Spinal cord (tissue), 9 donors: ENCODE measurements at regions not wholly inside any gene's neighbourhood (a gene's known extent, or its start where the extent isn't known, plus 50 kb on each side); places are given as distances from the start of the nearest gene placed in this dataset.
A peak's percentile ranks its signal among the peaks of the same experiment; 100 is the strongest.

ENCODE experiments used
- DNase-seq, 6 donors: peaks; one replicate each; pipeline versions ENCODE4 v3.0.0 to v3.0.0-alpha.2; 2013 to 2015; ENCODE audit warnings: low spot score in 6 of 6, low read depth in 4 of 6
- H3K27ac ChIP-seq: one replicate; pipeline ENCODE4 v1.5.1; 2013; ENCODE audit warnings: low read depth, low read length, control low read depth
- H3K27me3 ChIP-seq: one replicate; pipeline ENCODE4 v1.6.1; 2013; ENCODE audit warnings: low read length; ENCODE audit not compliant: control insufficient read depth, insufficient read depth
- H3K36me3 ChIP-seq: one replicate; pipeline ENCODE4 v1.6.1; 2013; ENCODE audit warnings: low read length; ENCODE audit not compliant: control insufficient read depth, insufficient read depth
- H3K4me1 ChIP-seq: one replicate; pipeline ENCODE4 v1.6.1; 2013; ENCODE audit warnings: low read length; ENCODE audit not compliant: control insufficient read depth, insufficient read depth
- H3K4me3 ChIP-seq: one replicate; pipeline ENCODE4 v1.5.1; 2013; ENCODE audit warnings: low read depth, low read length, control low read depth
- H3K9me3 ChIP-seq: one replicate; pipeline ENCODE4 v1.6.1; 2013; ENCODE audit warnings: low read length; ENCODE audit not compliant: control insufficient read depth, insufficient read depth
- WGBS: methylation state at CpG from one replicate; pipeline ENCODE4 v1.1.5; 2013; ENCODE audit warnings: missing lambda C conversion rate; ENCODE audit not compliant: insufficient coverage; 5-methylcytosine and 5-hydroxymethylcytosine counted together
- donor health status: healthy.

DNA sequence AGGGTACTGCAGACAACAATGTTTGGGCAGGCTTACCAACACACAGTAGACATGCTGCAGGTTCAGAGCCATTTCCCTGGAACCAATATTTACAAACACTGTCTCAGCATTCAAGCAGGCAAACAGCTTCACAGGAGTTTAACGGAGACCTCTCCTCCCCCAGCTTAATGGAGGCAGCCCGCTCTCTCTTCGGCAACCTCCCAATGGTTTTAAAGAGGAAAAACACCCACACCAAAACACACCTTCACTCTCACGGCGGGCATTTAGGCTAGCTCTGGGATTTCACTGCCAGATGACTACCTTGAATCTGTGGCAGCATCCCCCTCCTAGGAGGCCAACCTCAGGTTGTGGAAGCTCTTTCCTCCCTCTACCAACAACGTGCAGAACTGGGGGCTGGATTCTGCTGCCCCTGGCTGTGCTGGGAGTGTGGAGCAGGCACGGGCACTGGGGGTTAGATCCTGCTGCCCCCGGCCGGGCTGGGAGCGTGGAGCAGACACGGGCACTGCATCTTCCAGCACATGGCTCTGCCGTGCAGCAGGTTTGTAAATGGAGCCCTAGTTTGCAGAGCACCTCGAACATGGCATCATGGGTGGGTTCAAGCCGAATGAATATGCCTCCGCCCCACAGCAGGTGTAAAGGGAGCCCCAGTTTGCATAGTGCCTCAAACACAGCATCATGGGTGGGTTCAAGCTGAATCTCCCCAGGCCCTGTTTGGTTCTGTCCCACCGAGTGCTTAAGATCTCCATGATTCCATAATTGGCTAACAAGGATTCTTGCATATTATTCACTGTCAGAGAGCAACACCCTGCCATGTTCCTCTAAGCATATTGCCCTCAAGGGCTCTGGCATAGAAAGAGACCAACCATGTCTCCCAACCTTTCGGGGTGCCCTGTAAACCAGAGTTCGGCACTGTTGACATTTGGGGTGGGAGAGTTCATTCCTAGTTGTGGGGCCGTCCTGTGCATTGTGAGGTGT is 86.4 kb downstream of the RBFOX3 start:
- WGBS: 69% methylated on average over 15 of the region's 19 CpGs
- H3K27ac ChIP-seq: no peak overlapping the region
- no peak for DNase-seq
- no peak overlapping the region for H3K4me3 ChIP-seq
- H3K9me3 ChIP-seq: no peaks in the 10 kb centered on the region
- no peaks in the 10 kb centered on the region for H3K27me3 ChIP-seq
- peaks cover 2% of the 10 kb centered on the region for H3K36me3 ChIP-seq
- peaks cover 24% of the 10 kb centered on the region for H3K4me1 ChIP-seq

GRCh38 chr17:79522414-79522813 is 88.4 kb downstream of the RBFOX3 start:
- no peaks in the 10 kb centered on the region for H3K9me3 ChIP-seq
- H3K4me1 ChIP-seq: peaks cover 39% of the 10 kb centered on the region
- DNase-seq: no peak
- no peak overlapping the region for H3K27ac ChIP-seq
- no peaks in the 10 kb centered on the region for H3K36me3 ChIP-seq
- 88% methylated on average over 4 of the region's 6 CpGs for WGBS
- H3K4me3 ChIP-seq: no peak overlapping the region
- no peaks in the 10 kb centered on the region for H3K27me3 ChIP-seq

DNA sequence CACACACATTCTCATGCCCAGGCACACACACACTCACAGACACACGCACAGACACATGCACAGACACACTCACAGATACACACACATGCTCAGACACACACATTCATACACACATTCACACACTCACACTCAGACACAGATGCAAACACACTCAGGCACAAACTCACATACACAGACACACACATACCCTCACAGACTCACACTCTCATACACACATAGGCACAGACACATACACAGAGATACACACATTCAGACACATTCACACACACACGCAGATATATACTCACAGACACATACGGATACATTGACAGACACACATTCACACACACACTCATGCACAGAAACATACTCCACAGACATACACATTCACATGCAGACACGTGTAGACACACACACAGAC is 89.6 kb downstream of the RBFOX3 start:
- Histone ChIP-seq H3K4me1 (peaks cover 43% of the 10 kb centered on the region), H3K27me3 (no peaks in the 10 kb centered on the region), H3K4me3 (no peak overlapping the region), H3K27ac (no peak overlapping the region), H3K9me3 (no peaks in the 10 kb centered on the region), H3K36me3 (no peaks in the 10 kb centered on the region)
- WGBS: 83% methylated on average over 4 of the region's 4 CpGs
- DNase-seq: no peak

DNA sequence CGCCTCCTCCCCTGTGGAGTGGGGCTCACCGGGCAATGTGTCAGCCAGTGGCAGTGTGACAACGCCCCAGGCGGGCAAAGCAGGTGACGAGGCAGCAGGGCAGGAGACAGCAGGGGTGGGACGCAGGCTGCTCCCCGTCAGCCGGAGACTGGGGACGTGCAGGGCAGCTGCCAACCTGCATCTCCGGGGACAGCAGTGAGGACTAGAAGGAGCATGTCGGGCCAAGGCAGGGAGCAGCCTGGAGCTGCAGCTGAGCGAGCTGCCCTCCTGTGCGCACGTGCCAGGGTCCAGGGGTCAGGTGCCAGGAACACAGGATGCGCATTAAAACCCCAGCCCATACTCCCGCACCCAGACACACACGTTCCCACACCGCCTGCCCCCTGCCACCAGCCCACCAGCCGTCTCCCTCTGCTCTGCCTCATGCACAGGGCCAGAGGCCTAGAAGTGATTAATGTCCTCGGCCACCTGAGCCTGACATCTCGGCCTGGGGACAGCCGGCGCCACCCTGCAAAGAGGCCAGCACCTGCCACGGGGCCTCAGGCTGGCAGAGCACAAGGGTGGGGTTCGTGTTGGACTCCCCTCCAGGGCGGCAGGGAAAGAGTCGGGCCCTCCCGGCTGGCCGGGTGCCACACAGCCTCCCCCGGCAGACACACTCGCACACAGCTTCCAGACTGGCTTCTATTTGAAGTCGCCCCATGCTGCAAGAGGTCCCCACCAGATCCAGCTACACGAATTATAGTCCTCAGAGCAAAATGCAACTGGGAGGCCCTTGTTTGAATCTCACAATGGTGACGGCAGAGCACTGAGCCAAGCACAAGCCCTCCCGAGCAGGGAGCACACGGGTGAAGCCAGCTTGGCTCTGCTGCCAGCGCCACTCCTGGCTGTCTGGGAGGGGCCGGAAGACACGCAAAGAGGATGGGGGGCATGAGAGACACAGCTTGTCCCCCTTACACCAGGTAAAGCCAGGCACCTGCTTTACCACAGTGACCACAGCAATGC is 90.4 kb downstream of the RBFOX3 start:
- peak in 2 of 6 donors; percentile 64 to 78 for DNase-seq
- no peak overlapping the region for H3K27ac ChIP-seq
- H3K4me3 ChIP-seq: no peak overlapping the region
- H3K27me3 ChIP-seq: no peaks in the 10 kb centered on the region
- WGBS: 34% methylated on average over 39 of the region's 39 CpGs
- no peaks in the 10 kb centered on the region for H3K36me3 ChIP-seq
- peaks cover 51% of the 10 kb centered on the region for H3K4me1 ChIP-seq
- no peaks in the 10 kb centered on the region for H3K9me3 ChIP-seq

- H3K27ac ChIP-seq: no peak overlapping the region
- 81% methylated on average over 11 of the region's 11 CpGs for WGBS
These were observed 91.2 kb downstream of the RBFOX3 start for GRCh38 chr17:79519601-79520000.

GRCh38 chr17:79518585-79519523 is 92.0 kb downstream of the RBFOX3 start:
- H3K4me1 ChIP-seq: peaks cover 47% of the 10 kb centered on the region
- no peaks in the 10 kb centered on the region for H3K9me3 ChIP-seq
- H3K27ac ChIP-seq: no peak overlapping the region
- no peak for DNase-seq
- 59% methylated on average over 28 of the region's 31 CpGs for WGBS
- H3K36me3 ChIP-seq: peaks cover 4% of the 10 kb centered on the region
- no peaks in the 10 kb centered on the region for H3K27me3 ChIP-seq
- H3K4me3 ChIP-seq: no peak overlapping the region

More at GRCh38 chr17:79519601-79520000, 91.2 kb downstream of the RBFOX3 start:
- no peaks in the 10 kb centered on the region for H3K27me3 ChIP-seq
- H3K36me3 ChIP-seq: no peaks in the 10 kb centered on the region
- no peak for DNase-seq
- peaks cover 50% of the 10 kb centered on the region for H3K4me1 ChIP-seq
- no peaks in the 10 kb centered on the region for H3K9me3 ChIP-seq
- no peak overlapping the region for H3K4me3 ChIP-seq

GRCh38 chr17:79517827-79518584 is 92.8 kb downstream of the RBFOX3 start:
- peak in 1 of 6 donors; percentile 91 for DNase-seq
- Histone ChIP-seq H3K27ac (no peak overlapping the region), H3K4me3 (no peak overlapping the region), H3K36me3 (peaks cover 4% of the 10 kb centered on the region), H3K4me1 (peaks cover 47% of the 10 kb centered on the region), H3K27me3 (no peaks in the 10 kb centered on the region), H3K9me3 (no peaks in the 10 kb centered on the region)
- WGBS: 52% methylated on average over 16 of the region's 24 CpGs

GRCh38 chr17:79515646-79516571 is 94.9 kb downstream of the RBFOX3 start:
- peaks cover 44% of the 10 kb centered on the region for H3K4me1 ChIP-seq
- H3K36me3 ChIP-seq: peaks cover 4% of the 10 kb centered on the region
- peak in 2 of 6 donors; percentile 37 to 64 for DNase-seq
- H3K27ac ChIP-seq: no peak overlapping the region
- WGBS: 59% methylated on average over 13 of the region's 21 CpGs
- H3K4me3 ChIP-seq: no peak overlapping the region
- H3K27me3 ChIP-seq: no peaks in the 10 kb centered on the region
- H3K9me3 ChIP-seq: no peaks in the 10 kb centered on the region
